ENCODE measurements at regions not wholly inside any gene's neighbourhood (a gene's known extent, or its start where the extent isn't known, plus 50 kb on each side); places are given as distances from the start of the nearest gene placed in this dataset.

DNA sequence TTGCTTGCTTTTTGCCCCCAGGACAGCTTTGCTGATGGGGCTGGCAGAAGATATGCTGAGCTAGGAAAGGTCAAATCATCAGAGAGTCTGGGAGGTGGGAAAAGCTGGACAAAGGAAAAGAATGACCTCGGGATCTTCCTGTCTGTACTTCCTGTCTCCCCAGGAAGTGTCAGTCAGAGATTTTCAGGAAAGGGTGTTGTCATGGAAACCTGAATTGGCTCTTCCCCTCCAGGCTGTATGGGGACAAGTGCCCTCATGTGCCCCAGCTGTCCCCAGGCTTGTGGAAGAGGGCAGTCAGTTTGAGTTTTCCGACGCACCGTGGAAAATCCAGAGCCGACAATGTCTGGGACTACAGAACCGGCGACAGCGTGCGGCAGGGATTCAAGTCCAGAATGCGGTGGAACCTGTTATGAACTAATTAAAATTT is 122.7 kb upstream of the ZFHX3 start:
- TF ChIP-seq CTCF (IDR thresholded peaks at IDR 0.05 in 2 of 3, conservative IDR thresholded peaks at IDR 0.05 in 1 of 3; ENCODE audit: borderline replicate concordance in 1 of 3, insufficient read depth in 1 of 3, low read depth in 2 of 3, low read length in 2 of 3) (no peak), EZH2phosphoT487 (IDR thresholded peaks at IDR 0.05; ENCODE audit: borderline replicate concordance) (no peak), POLR2AphosphoS5 (IDR thresholded peaks at IDR 0.05; ENCODE audit: low read depth, low read length) (no peak), POLR2A (IDR thresholded peaks at IDR 0.05; ENCODE audit: borderline replicate concordance, extremely low read depth, insufficient read depth, insufficient read length) (no peak), RAD21 (IDR thresholded peaks at IDR 0.05; ENCODE audit: low read depth) (no peak)
